HG03066 (cell line): ENCODE measurements at regions not wholly inside any gene's neighbourhood (a gene's known extent, or its start where the extent isn't known, plus 50 kb on each side); places are given as distances from the start of the nearest gene placed in this dataset.
"Not testable (repeated sequence)": the region's sequence is repeated elsewhere in the genome, so short reads cannot be mapped to it uniquely, and the experiment has no call there.

Source experiments
- ATAC-seq: cut with Tn5 transposase; IDR thresholded peaks from one replicate; pipeline ENCODE4 v1.9.1; 2021; ENCODE audit warnings: low read depth; ENCODE audit not compliant: unreplicated experiment

- no peak for ATAC-seq
Observed at GRCh38 chr6:88459189-88459588, 293.0 kb upstream of the CNR1 start.

- no peak for ATAC-seq
Observed at GRCh38 chr6:88458662-88459061, 292.5 kb upstream of the CNR1 start.

- ATAC-seq = no peak
Observed at GRCh38 chr6:88456221-88456859, 290.2 kb upstream of the CNR1 start.

- no peak for ATAC-seq
Observed at GRCh38 chr6:88455317-88455716, 289.2 kb upstream of the CNR1 start.

- ATAC-seq = no peak
Observed at GRCh38 chr6:88454658-88455057, 288.5 kb upstream of the CNR1 start.

GRCh38 chr6:88449770-88450169, 283.6 kb upstream of the CNR1 start:
- no peak for ATAC-seq

- ATAC-seq = no peak
Observed at GRCh38 chr6:88445188-88445965, 279.2 kb upstream of the CNR1 start.

GRCh38 chr6:88443554-88443953, 277.4 kb upstream of the CNR1 start:
- no peak for ATAC-seq

- ATAC-seq = no peak
Observed at GRCh38 chr6:88442737-88443136, 276.6 kb upstream of the CNR1 start.

GRCh38 chr6:88441346-88441745, 275.2 kb upstream of the CNR1 start:
- ATAC-seq = no peak

GRCh38 chr6:88428068-88428467, 261.9 kb upstream of the CNR1 start:
- no peak for ATAC-seq

- no peak for ATAC-seq
Observed at GRCh38 chr6:88426005-88426404, 259.9 kb upstream of the CNR1 start.

GRCh38 chr6:88422831-88423230, 256.7 kb upstream of the CNR1 start:
- no peak for ATAC-seq

- not testable (repeated sequence) for ATAC-seq
Observed at GRCh38 chr6:88420967-88421488, 254.9 kb upstream of the CNR1 start.

- not testable (repeated sequence) for ATAC-seq
Observed at GRCh38 chr6:88418921-88419810, 253.0 kb upstream of the CNR1 start.

- not testable (repeated sequence) for ATAC-seq
Observed at GRCh38 chr6:88417361-88417760, 251.2 kb upstream of the CNR1 start.

GRCh38 chr6:88413459-88413858, 247.3 kb upstream of the CNR1 start:
- no peak for ATAC-seq

GRCh38 chr6:88408355-88408754, 242.2 kb upstream of the CNR1 start:
- ATAC-seq = not testable (repeated sequence)

GRCh38 chr6:88406674-88407073, 240.5 kb upstream of the CNR1 start:
- not testable (repeated sequence) for ATAC-seq

- ATAC-seq = no peak
Observed at GRCh38 chr6:88403486-88403885, 237.3 kb upstream of the CNR1 start.

- no peak for ATAC-seq
Observed at GRCh38 chr6:88402909-88403308, 236.8 kb upstream of the CNR1 start.
